ENCODE measurements at regions not wholly inside any gene's neighbourhood (a gene's known extent, or its start where the extent isn't known, plus 50 kb on each side); places are given as distances from the start of the nearest gene placed in this dataset.

- no peak overlapping the region for H3K4me3 ChIP-seq (ENCODE audit: low read depth, low read length)
- TF ChIP-seq CTCF (IDR thresholded peaks at IDR 0.05; ENCODE audit: insufficient read depth, low read length): no peak
- no peak for DNase-seq (ENCODE audit: low read depth)
These were observed 53.6 kb upstream of the EML4 start for GRCh38 chr2:42115588-42115987.

GRCh38 chr2:42116195-42117181 is 52.7 kb upstream of the EML4 start:
- DNase-seq (ENCODE audit: low read depth): peak; percentile 80
- H3K4me3 ChIP-seq (ENCODE audit: low read depth, low read length): no peak overlapping the region
- TF ChIP-seq CTCF (IDR thresholded peaks at IDR 0.05; ENCODE audit: insufficient read depth, low read length): no peak

GRCh38 chr2:42117182-42117579 is 52.0 kb upstream of the EML4 start:
- H3K4me3 ChIP-seq (ENCODE audit: low read depth, low read length): no peak overlapping the region
- DNase-seq (ENCODE audit: low read depth): no peak
- TF ChIP-seq CTCF (IDR thresholded peaks at IDR 0.05; ENCODE audit: insufficient read depth, low read length): no peak

GRCh38 chr2:42117923-42118753 is 51.0 kb upstream of the EML4 start:
- no peak for TF ChIP-seq CTCF (IDR thresholded peaks at IDR 0.05; ENCODE audit: insufficient read depth, low read length)
- H3K4me3 ChIP-seq (ENCODE audit: low read depth, low read length): no peak overlapping the region
- DNase-seq (ENCODE audit: low read depth): peak; percentile 70

- no peak overlapping the region for H3K4me3 ChIP-seq (ENCODE audit: low read depth, low read length)
- DNase-seq (ENCODE audit: low read depth): peak; percentile 68
- TF ChIP-seq CTCF (IDR thresholded peaks at IDR 0.05; ENCODE audit: insufficient read depth, low read length): no peak
These were observed 50.2 kb upstream of the EML4 start for GRCh38 chr2:42118754-42119569.

All from fibroblast of the aortic adventitia (primary cell).